Duodenal mucosa (tissue), 2 donors: ENCODE measurements at regions not wholly inside any gene's neighbourhood (a gene's known extent, or its start where the extent isn't known, plus 50 kb on each side); places are given as distances from the start of the nearest gene placed in this dataset.

ENCODE experiments used
- H3K27ac ChIP-seq: one replicate; pipeline ENCODE4 v1.7.0; 2013; ENCODE audit warnings: low read depth, low read length
- H3K27me3 ChIP-seq, 2 donors: one replicate each; pipeline ENCODE4 v1.7.0; 2013; ENCODE audit warnings: low read length in 2 of 2, control low read depth in 1 of 2; ENCODE audit not compliant: insufficient read depth in 2 of 2, control insufficient read depth in 1 of 2
- H3K36me3 ChIP-seq, 2 donors: one replicate each; pipeline ENCODE4 v1.7.0; 2013; ENCODE audit warnings: low read length in 2 of 2, control low read depth in 1 of 2; ENCODE audit not compliant: insufficient read depth in 2 of 2, control insufficient read depth in 1 of 2
- H3K4me1 ChIP-seq, 2 donors: one replicate each; pipeline ENCODE4 v1.7.0; 2013; ENCODE audit warnings: low read length in 2 of 2, control low read depth in 1 of 2; ENCODE audit not compliant: insufficient read depth in 2 of 2, control insufficient read depth in 1 of 2
- H3K4me3 ChIP-seq, 2 donors: one replicate each; pipeline ENCODE4 v1.7.0; 2013; ENCODE audit warnings: low read length in 2 of 2, low read depth in 1 of 2
- H3K9ac ChIP-seq, 2 donors: one replicate each; pipeline ENCODE4 v1.7.0; 2013; ENCODE audit warnings: low read length in 2 of 2, low read depth in 1 of 2
- H3K9me3 ChIP-seq, 2 donors: one replicate each; pipeline ENCODE4 v1.7.0; 2013; ENCODE audit warnings: low read length in 2 of 2, control low read depth in 1 of 2; ENCODE audit not compliant: control insufficient read depth in 1 of 2

- Histone ChIP-seq H3K9ac (no peak overlapping the region), H3K27ac (no peak overlapping the region), H3K4me3 (no peak overlapping the region), H3K4me1 (no peaks in the 10 kb centered on the region), H3K9me3 (no peaks in the 10 kb centered on the region), H3K27me3 (no peaks in the 10 kb centered on the region), H3K36me3 (no peaks in the 10 kb centered on the region)
These were observed 281.6 kb upstream of the CRIM1 start for GRCh38 chr2:36074008-36074407.

DNA sequence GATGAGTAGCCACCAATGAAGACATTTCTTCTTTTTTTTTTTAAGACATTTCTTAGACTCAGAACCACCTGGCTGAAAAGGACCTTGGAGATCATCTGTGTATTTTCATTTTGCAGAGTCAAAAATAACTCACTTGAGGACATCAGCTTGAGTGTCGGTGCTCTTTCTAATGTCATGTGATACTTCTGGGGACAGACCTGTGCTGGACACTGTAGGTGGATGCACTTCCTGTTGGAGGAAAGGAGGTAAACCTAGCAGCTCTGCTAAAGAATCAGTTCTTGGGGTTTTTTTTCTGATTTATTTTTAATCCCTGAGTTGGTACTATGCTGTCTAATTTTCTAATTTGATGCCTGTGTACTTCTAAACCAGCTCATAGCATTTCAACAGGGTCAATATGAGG, 283.9 kb upstream of the CRIM1 start:
- H3K27ac ChIP-seq, result no peak overlapping the region
- no peaks in the 10 kb centered on the region for H3K4me1 ChIP-seq
- no peaks in the 10 kb centered on the region for H3K36me3 ChIP-seq
- no peak overlapping the region for H3K4me3 ChIP-seq
- no peak overlapping the region for H3K9ac ChIP-seq
- no peaks in the 10 kb centered on the region for H3K9me3 ChIP-seq
- H3K27me3 ChIP-seq, result no peaks in the 10 kb centered on the region

DNA sequence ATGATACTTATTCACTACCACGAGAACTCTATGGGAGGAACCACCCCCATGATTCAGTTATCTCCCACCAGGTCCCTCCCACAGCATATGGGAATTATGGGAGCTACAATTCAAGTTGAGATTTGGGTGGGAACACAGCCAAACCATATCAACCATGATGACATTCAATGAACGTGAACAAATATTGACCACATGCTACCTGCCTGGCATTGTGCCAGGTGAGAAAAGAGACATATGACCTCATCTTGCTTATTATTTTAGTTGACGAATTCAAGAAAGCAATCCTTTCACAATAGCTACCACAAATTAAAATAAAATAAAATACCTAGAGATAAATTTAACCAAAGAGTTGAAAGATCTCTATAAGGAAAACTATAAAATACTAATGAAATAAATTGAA, 286.5 kb upstream of the CRIM1 start:
- Histone ChIP-seq H3K27ac (no peak overlapping the region), H3K9me3 (no peaks in the 10 kb centered on the region), H3K4me1 (no peaks in the 10 kb centered on the region), H3K27me3 (no peaks in the 10 kb centered on the region), H3K36me3 (no peaks in the 10 kb centered on the region), H3K4me3 (no peak overlapping the region), H3K9ac (no peak overlapping the region)

DNA sequence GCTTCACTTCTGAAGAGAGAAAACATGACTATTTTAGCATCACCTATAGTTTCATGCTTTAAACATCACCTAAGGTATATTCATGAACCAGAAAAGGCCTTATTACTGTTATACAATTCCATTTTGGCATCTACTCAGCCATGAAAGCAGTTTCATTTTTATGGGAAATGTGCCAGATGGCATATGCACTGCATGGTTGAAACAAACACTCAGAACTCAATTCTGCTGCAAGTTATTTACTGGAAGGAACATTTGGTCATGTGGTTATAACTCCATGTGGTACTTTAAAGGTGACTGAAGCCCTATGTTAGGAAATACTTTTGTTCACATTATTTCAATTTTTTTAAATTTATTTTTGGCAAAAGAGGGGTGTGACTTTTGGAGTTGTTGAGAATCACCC, 287.5 kb upstream of the CRIM1 start:
- Histone ChIP-seq H3K9ac (no peak overlapping the region), H3K27me3 (no peaks in the 10 kb centered on the region), H3K9me3 (no peaks in the 10 kb centered on the region), H3K36me3 (no peaks in the 10 kb centered on the region), H3K4me3 (no peak overlapping the region), H3K4me1 (no peaks in the 10 kb centered on the region), H3K27ac (no peak overlapping the region)

DNA sequence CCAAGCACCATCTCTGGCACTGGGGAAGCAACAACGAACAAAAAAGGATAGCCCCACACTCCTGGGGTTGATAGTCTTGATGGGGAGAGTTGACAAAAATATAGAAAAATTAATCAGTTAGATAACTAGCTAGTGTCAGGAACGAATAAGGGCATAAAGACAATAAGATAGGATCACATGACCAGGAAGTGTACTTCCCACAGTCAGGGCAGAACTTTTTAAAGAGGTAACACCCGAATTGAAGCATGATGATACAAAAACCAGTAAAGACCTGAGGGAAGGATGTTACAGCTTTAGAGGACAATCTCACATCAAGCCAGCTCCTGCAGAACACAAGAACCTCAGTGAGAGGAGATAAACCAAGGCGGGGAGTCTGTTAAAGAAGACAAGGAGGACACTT, 295.4 kb upstream of the CRIM1 start:
- Histone ChIP-seq H3K4me1 (peaks cover 11 to 16% of the 10 kb centered on the region in 2 donors), H3K4me3 (peak overlapping the region in 1 of 2 donors; percentile 23), H3K27me3 (no peaks in the 10 kb centered on the region), H3K27ac (no peak overlapping the region), H3K36me3 (no peaks in the 10 kb centered on the region), H3K9ac (no peak overlapping the region), H3K9me3 (no peaks in the 10 kb centered on the region)

DNA sequence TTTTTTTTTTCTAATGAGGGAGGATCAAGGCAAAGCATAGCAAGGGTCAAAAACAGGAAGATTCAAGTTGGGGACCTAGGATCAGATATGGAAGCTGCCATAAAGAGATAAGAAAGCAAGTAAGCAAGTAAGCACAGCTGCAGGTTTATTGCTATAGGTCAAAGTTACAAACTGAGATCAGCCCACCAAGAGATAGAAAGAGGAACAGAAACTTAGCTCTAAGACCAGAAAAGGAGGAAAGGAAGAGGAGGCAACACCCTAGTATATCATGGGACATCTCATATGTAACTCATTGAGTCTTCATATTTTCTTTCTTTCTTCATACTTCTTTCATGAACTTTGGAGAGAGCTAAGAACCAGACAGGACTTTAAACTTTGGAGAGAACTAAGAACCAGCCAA, 295.9 kb upstream of the CRIM1 start:
- no peak overlapping the region for H3K27ac ChIP-seq

DNA sequence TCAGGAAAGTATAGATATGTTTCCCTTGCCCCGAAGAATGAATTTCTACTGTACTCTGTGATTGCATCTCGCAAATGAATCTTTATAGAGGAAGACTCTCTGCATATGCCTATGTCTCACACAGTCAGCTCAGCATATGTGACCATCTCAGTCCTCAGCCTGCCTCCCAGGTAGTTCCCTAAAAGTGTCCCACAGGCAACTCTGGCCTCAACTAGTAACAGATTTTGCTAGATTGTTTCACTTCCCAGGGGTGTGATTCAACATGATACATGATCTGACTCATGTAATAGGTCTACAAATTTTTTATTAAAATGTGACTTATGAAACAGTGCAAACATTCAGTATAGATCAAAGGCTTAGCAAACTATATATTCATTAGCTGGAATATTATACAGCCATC, 296.6 kb upstream of the CRIM1 start:
- Histone ChIP-seq H3K36me3 (no peaks in the 10 kb centered on the region), H3K4me3 (no peak overlapping the region), H3K9me3 (no peaks in the 10 kb centered on the region), H3K27ac (no peak overlapping the region), H3K4me1 (peaks cover 11 to 16% of the 10 kb centered on the region in 2 donors), H3K9ac (no peak overlapping the region), H3K27me3 (no peaks in the 10 kb centered on the region)

More for the DNA sequence above, 295.9 kb upstream of the CRIM1 start:
- H3K36me3 ChIP-seq, result no peaks in the 10 kb centered on the region
- H3K4me1 ChIP-seq, result peaks cover 11 to 16% of the 10 kb centered on the region in 2 donors
- H3K27me3 ChIP-seq, result no peaks in the 10 kb centered on the region
- peak overlapping the region in 1 of 2 donors; percentile 23 for H3K4me3 ChIP-seq
- no peaks in the 10 kb centered on the region for H3K9me3 ChIP-seq
- H3K9ac ChIP-seq, result no peak overlapping the region

- Histone ChIP-seq H3K9me3 (no peaks in the 10 kb centered on the region), H3K36me3 (no peaks in the 10 kb centered on the region), H3K4me1 (peaks cover 11 to 16% of the 10 kb centered on the region in 2 donors), H3K9ac (no peak overlapping the region), H3K4me3 (no peak overlapping the region), H3K27ac (no peak overlapping the region), H3K27me3 (no peaks in the 10 kb centered on the region)
These were observed 297.5 kb upstream of the CRIM1 start for GRCh38 chr2:36058076-36058475.

DNA sequence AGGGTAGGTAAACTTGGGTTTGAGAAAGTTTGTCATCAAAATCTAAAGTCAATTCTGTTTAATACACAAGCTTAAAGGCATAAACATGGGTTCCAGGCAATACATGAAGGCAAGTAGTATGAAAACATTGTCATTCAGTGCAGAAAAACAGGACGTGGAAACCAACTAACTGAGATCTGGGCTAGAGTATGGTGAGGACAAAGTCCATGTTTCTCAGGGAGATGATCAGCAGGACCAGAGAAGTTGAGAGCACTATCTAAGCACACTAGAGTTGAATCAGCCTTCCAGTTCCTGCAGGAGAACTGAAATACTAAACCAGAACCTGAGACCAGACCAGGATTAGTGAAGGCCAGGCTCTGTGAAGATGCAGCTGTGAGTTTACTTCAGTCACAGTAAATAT, 302.8 kb upstream of the CRIM1 start:
- Histone ChIP-seq H3K27me3 (no peaks in the 10 kb centered on the region), H3K36me3 (no peaks in the 10 kb centered on the region), H3K9me3 (no peaks in the 10 kb centered on the region), H3K27ac (no peak overlapping the region), H3K4me3 (no peak overlapping the region), H3K4me1 (no peaks in the 10 kb centered on the region), H3K9ac (no peak overlapping the region)

GRCh38 chr2:36044411-36044810, 311.2 kb upstream of the CRIM1 start:
- H3K27ac ChIP-seq, result no peak overlapping the region
- no peak overlapping the region for H3K4me3 ChIP-seq
- peaks cover 0 to 12% of the 10 kb centered on the region in 2 donors for H3K4me1 ChIP-seq
- H3K9ac ChIP-seq, result no peak overlapping the region
- H3K36me3 ChIP-seq, result no peaks in the 10 kb centered on the region
- no peaks in the 10 kb centered on the region for H3K9me3 ChIP-seq
- H3K27me3 ChIP-seq, result no peaks in the 10 kb centered on the region

DNA sequence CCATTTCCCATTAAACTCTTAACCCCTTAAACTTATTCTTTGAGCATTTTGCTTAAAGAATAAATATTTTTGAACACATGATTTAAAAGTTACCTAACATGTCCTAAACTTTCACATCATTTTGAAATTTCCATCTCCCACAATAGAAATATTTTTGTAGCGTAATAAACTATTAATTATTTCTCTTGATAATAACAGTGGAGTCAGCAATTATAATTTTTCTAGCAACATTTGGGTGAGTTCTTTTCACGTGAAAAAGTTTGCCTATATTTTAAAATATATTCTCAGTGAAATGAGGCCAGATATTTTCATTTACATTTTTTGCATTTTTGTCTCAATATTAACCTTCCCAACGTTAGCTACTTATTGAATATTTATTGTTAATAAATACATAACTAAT, 320.4 kb upstream of the CRIM1 start:
- H3K9ac ChIP-seq, result no peak overlapping the region
- no peak overlapping the region for H3K4me3 ChIP-seq
- no peak overlapping the region for H3K27ac ChIP-seq
- no peaks in the 10 kb centered on the region for H3K4me1 ChIP-seq
- H3K27me3 ChIP-seq, result no peaks in the 10 kb centered on the region
- no peaks in the 10 kb centered on the region for H3K9me3 ChIP-seq
- H3K36me3 ChIP-seq, result no peaks in the 10 kb centered on the region
